Liver (tissue), 8 donors: ENCODE measurements at regions not wholly inside any gene's neighbourhood (a gene's known extent, or its start where the extent isn't known, plus 50 kb on each side); places are given as distances from the start of the nearest gene placed in this dataset.

Experiments used
- DNase-seq: peaks from one replicate; pipeline ENCODE4 v3.0.0-alpha.2; 2017; ENCODE audit warnings: low spot score
- H3K27ac ChIP-seq, 2 donors: one replicate each; pipeline ENCODE4 v1.7.0; 2013; ENCODE audit warnings: inconsistent platforms in 2 of 2, low read length in 2 of 2, control low read depth in 1 of 2, low read depth in 1 of 2, mild to moderate bottlenecking in 1 of 2
- H3K27me3 ChIP-seq, 4 donors: one replicate each; pipeline versions ENCODE4 v1.6.1 to v1.7.0; 2013; ENCODE audit warnings: low read length in 3 of 4, inconsistent platforms in 1 of 4, mild to moderate bottlenecking in 1 of 4, moderate library complexity in 1 of 4; ENCODE audit not compliant: control insufficient read depth in 4 of 4, insufficient read depth in 4 of 4
- H3K36me3 ChIP-seq, 4 donors: one replicate each; pipeline versions ENCODE4 v1.6.1 to v1.7.0; 2013; ENCODE audit warnings: low read length in 3 of 4, mild to moderate bottlenecking in 3 of 4, low read depth in 1 of 4, moderate library complexity in 1 of 4; ENCODE audit not compliant: control insufficient read depth in 4 of 4, insufficient read depth in 3 of 4
- H3K4me1 ChIP-seq, 4 donors: one replicate each; pipeline versions ENCODE4 v1.6.1 to v1.7.0; 2013; ENCODE audit warnings: low read length in 3 of 4, mild to moderate bottlenecking in 3 of 4, moderate library complexity in 1 of 4; ENCODE audit not compliant: control insufficient read depth in 4 of 4, insufficient read depth in 4 of 4
- H3K4me3 ChIP-seq, 3 donors: one replicate each; pipeline versions ENCODE4 v1.6.1 to v1.7.0; 2013; ENCODE audit warnings: low read length in 3 of 3, control low read depth in 1 of 3, low read depth in 1 of 3, mild to moderate bottlenecking in 1 of 3
- H3K9ac ChIP-seq, 2 donors: one replicate each; pipeline ENCODE4 v1.7.0; 2013; ENCODE audit warnings: low read length in 2 of 2, mild to moderate bottlenecking in 2 of 2, moderate library complexity in 2 of 2, control low read depth in 1 of 2, low read depth in 1 of 2
- H3K9me3 ChIP-seq, 4 donors: one replicate each; pipeline versions ENCODE4 v1.6.1 to v1.7.0; 2013; ENCODE audit warnings: low read length in 3 of 4; ENCODE audit not compliant: control insufficient read depth in 4 of 4
- ATF3 ChIP-seq: IDR thresholded peaks from 2 replicates; pipeline ENCODE4 v1.6.1; 2016; ENCODE audit warnings: antibody characterized with exemption
- CTCF ChIP-seq: fragments of 150-350 bp; IDR thresholded peaks from 2 replicates; pipeline ENCODE4 v1.5.1; 2017; ENCODE audit warnings: improper control_type of control experiment, low read depth, low read length; ENCODE audit not compliant: missing input control
- EGR1 ChIP-seq, 2 donors: IDR thresholded peaks; 2 replicates each; pipeline ENCODE4 v1.6.1; 2016 to 2018; ENCODE audit warnings: antibody characterized with exemption in 2 of 2, low read depth in 2 of 2
- FOXA2 ChIP-seq: IDR thresholded peaks from 2 replicates; pipeline ENCODE4 v1.6.1; 2016; ENCODE audit warnings: antibody characterized with exemption
- GABPA ChIP-seq, 2 donors: IDR thresholded peaks in 1 of 2; conservative IDR thresholded peaks in 1 of 2; 2 replicates each; pipeline ENCODE4 v1.6.1; 2016; ENCODE audit warnings: antibody characterized with exemption in 2 of 2, mild to moderate bottlenecking in 1 of 2, moderate library complexity in 1 of 2
- HNF4A ChIP-seq, 2 donors: conservative IDR thresholded peaks; 2 replicates each; pipeline ENCODE4 v1.6.1; 2016; ENCODE audit warnings: antibody characterized with exemption in 2 of 2, mild to moderate bottlenecking in 2 of 2
- HNF4G ChIP-seq: IDR thresholded peaks from 2 replicates; pipeline ENCODE4 v1.6.1; 2016; ENCODE audit warnings: antibody characterized with exemption
- JUND ChIP-seq, 2 donors: IDR thresholded peaks; 2 replicates each; pipeline ENCODE4 v1.6.1; 2016; ENCODE audit warnings: antibody characterized with exemption in 2 of 2
- MAX ChIP-seq: IDR thresholded peaks from 2 replicates; pipeline ENCODE4 v1.6.1; 2016; ENCODE audit warnings: antibody characterized with exemption
- NR2F2 ChIP-seq: IDR thresholded peaks from 2 replicates; pipeline ENCODE4 v1.6.1; 2016; ENCODE audit warnings: antibody characterized with exemption
- RAD21 ChIP-seq, 2 donors: IDR thresholded peaks; 2 replicates each; pipeline ENCODE4 v1.6.1; 2016; ENCODE audit warnings: antibody characterized with exemption in 2 of 2, mild to moderate bottlenecking in 2 of 2
- REST ChIP-seq: IDR thresholded peaks from 2 replicates; pipeline ENCODE4 v1.6.1; 2016; ENCODE audit warnings: antibody characterized with exemption, mild to moderate bottlenecking
- RXRA ChIP-seq, 2 donors: IDR thresholded peaks; 2 replicates each; pipeline ENCODE4 v1.6.1; 2017 to 2018; ENCODE audit warnings: antibody characterized with exemption in 2 of 2, mild to moderate bottlenecking in 1 of 2
- SP1 ChIP-seq: IDR thresholded peaks from 2 replicates; pipeline ENCODE4 v1.6.1; 2018; ENCODE audit warnings: antibody characterized with exemption, mild to moderate bottlenecking
- TAF1 ChIP-seq: conservative IDR thresholded peaks from 2 replicates; pipeline ENCODE4 v1.6.1; 2016; ENCODE audit warnings: antibody characterized with exemption, mild to moderate bottlenecking
- YY1 ChIP-seq: IDR thresholded peaks from 2 replicates; pipeline ENCODE4 v1.6.1; 2016; ENCODE audit warnings: antibody characterized with exemption, mild to moderate bottlenecking
- ZBTB33 ChIP-seq: IDR thresholded peaks from 2 replicates; pipeline ENCODE4 v1.6.1; 2016; ENCODE audit warnings: antibody characterized with exemption
- WGBS: extraction: QIAGEN DNeasy Blood & Tissue Kit; methylation state at CpG from one replicate; pipeline ENCODE4 v1.1.7; 2013; 5-methylcytosine and 5-hydroxymethylcytosine counted together
- donor health status: healthy.
- donor health status: healthy.
- donor health status: healthy.
- donor health status: healthy.
- donor health status: healthy.

GRCh38 chr10:69731698-69732097, 70.0 kb upstream of the COL13A1 start:
- no peak for DNase-seq
- no peak overlapping the region for H3K9ac ChIP-seq
- H3K36me3 ChIP-seq, result no peaks in the 10 kb centered on the region
- 95% methylated on average over 8 of the region's 8 CpGs for WGBS
- no peaks in the 10 kb centered on the region for H3K27me3 ChIP-seq
- no peak for TF ChIP-seq NR2F2
- no peak for TF ChIP-seq FOXA2
- TF ChIP-seq ATF3, result no peak
- TF ChIP-seq HNF4A (conservative IDR thresholded peaks at IDR 0.05), result no peak
- no peak for TF ChIP-seq RAD21 (IDR thresholded peaks at IDR 0.05)
- TF ChIP-seq RXRA (IDR thresholded peaks at IDR 0.05), result no peak
- TF ChIP-seq MAX, result no peak
- no peak for TF ChIP-seq TAF1
- TF ChIP-seq GABPA (IDR thresholded peaks at IDR 0.05 in 1 of 2, conservative IDR thresholded peaks at IDR 0.05 in 1 of 2), result no peak
- TF ChIP-seq JUND (IDR thresholded peaks at IDR 0.05), result no peak
- no peak for TF ChIP-seq EGR1 (IDR thresholded peaks at IDR 0.05; ENCODE audit: low read depth in 2 of 2)
- TF ChIP-seq CTCF, result no peak
- TF ChIP-seq HNF4G, result no peak
- no peak for TF ChIP-seq YY1
- TF ChIP-seq ZBTB33, result no peak
- no peak for TF ChIP-seq REST
- TF ChIP-seq SP1, result no peak
- H3K27ac ChIP-seq, result no peak overlapping the region
- no peaks in the 10 kb centered on the region for H3K4me1 ChIP-seq
- H3K9me3 ChIP-seq, result no peaks in the 10 kb centered on the region
- no peak overlapping the region for H3K4me3 ChIP-seq
